Keratinocyte (primary cell): ENCODE measurements at regions not wholly inside any gene's neighbourhood (a gene's known extent, or its start where the extent isn't known, plus 50 kb on each side); places are given as distances from the start of the nearest gene placed in this dataset.

Source experiments
- CTCF ChIP-seq, 3 experiments: IDR thresholded peaks in 1 of 3; conservative IDR thresholded peaks in 1 of 3; optimal IDR thresholded peaks in 1 of 3; 2 replicates in 2 of 3; 3 replicates in 1 of 3; pipeline versions ENCODE3 to v1.5.1; 2011; ENCODE audit warnings: low read length in 3 of 3, mild to moderate bottlenecking in 3 of 3, moderate library complexity in 2 of 3, control low read depth in 1 of 3, inconsistent platforms in 1 of 3; ENCODE audit not compliant: insufficient read depth in 2 of 3; ENCODE audit errors: extremely low read depth in 1 of 3
- EZH2 ChIP-seq: IDR thresholded peaks from one replicate; pipeline ENCODE4 v1.6.1; 2012; ENCODE audit warnings: inconsistent platforms, mild to moderate bottlenecking, low read length, moderate library complexity

GRCh38 chr4:126568652-126569570 lies 1063.8 kb upstream of the INTU start:
- no peak for TF ChIP-seq CTCF (optimal IDR thresholded peaks at IDR 0.05 in 1 of 3, IDR thresholded peaks at IDR 0.05 in 1 of 3, conservative IDR thresholded peaks at IDR 0.05 in 1 of 3; ENCODE audit: extremely low read depth in 1 of 3, insufficient read depth in 2 of 3, low read length in 3 of 3)
- no peak for TF ChIP-seq EZH2
